K562 (cell line): ENCODE measurements at regions not wholly inside any gene's neighbourhood (a gene's known extent, or its start where the extent isn't known, plus 50 kb on each side); places are given as distances from the start of the nearest gene placed in this dataset.

Source experiments
- ATAC-seq: fragments of 200-7000 bp; cut with Tn5 transposase; 3 replicates; pipeline ENCODE4 v1.9.1; 2020; ENCODE audit warnings: moderate library complexity
- BruUV-seq: library from RNA; stranded (reverse); fragments of 400-500 nt; replicated peaks from 2 replicates; lab custom pipeline; 2021; lab: Mats Ljungman, UMichigan
- CTCF ChIA-PET: fragments of 300-600 bp; formaldehyde crosslinking; extraction: SDS; loops from one replicate; lab custom pipeline; 2021; ENCODE audit warnings: low intra/inter-chr PET ratio; lab: Yijun Ruan, JAX
- POLR2A ChIA-PET: fragments of 300-600, 350-650 bp; sonication (Branson Sonifier 250); formaldehyde crosslinking; extraction: SDS; loops from one replicate; lab custom pipeline; 2021; ENCODE audit warnings: antibody characterized with exemption, inconsistent platforms; lab: Yijun Ruan, JAX
- DNase-seq, 4 experiments: peaks; one replicate each; pipeline versions ENCODE4 v3.0.0 to v3.0.0-alpha.2; 2011 to 2018; ENCODE audit warnings: low spot score in 3 of 4, mixed read lengths in 3 of 4; ENCODE audit errors: extremely low read depth in 1 of 4
- FAIRE-seq: peaks from 2 replicates; lab custom pipeline; 2011; peaks lifted over from hg19 to GRCh38; lab: Jason Lieb, UNC
- H2AFZ ChIP-seq: 2 replicates; pipeline ENCODE4 v1.6.0; 2011; ENCODE audit warnings: low read depth, low read length, control low read depth, inconsistent platforms
- H3K27ac ChIP-seq: fragments of 200-600 bp; 3 replicates; pipeline ENCODE4 v1.8.0; 2011; ENCODE audit warnings: low read depth, mild to moderate bottlenecking, control low read depth, inconsistent platforms, low read length, moderate library complexity, mixed read lengths; ENCODE audit errors: extremely low read depth
- H3K27me3 ChIP-seq, 2 experiments: fragments of 300-600 bp in 1 of 2; 2 replicates in 1 of 2; 3 replicates in 1 of 2; pipeline versions ENCODE4 v1.6.0 to v1.8.0; 2011; ENCODE audit warnings: inconsistent platforms in 2 of 2, low read length in 2 of 2, mild to moderate bottlenecking in 1 of 2, mixed read lengths in 1 of 2, moderate library complexity in 1 of 2; ENCODE audit not compliant: control insufficient read depth in 2 of 2, insufficient read depth in 2 of 2
- H3K36me3 ChIP-seq: fragments of 300-600 bp; 3 replicates; pipeline ENCODE4 v1.8.0; 2011; ENCODE audit warnings: mild to moderate bottlenecking, low read length, inconsistent platforms; ENCODE audit not compliant: control insufficient read depth, insufficient read depth
- H3K4me1 ChIP-seq, 2 experiments: fragments of 200-600 bp in 1 of 2; replicated peaks in 1 of 2; 2 replicates in 1 of 2; 3 replicates in 1 of 2; pipeline versions ENCODE4 v1.5.1 to v1.8.0; 2011; ENCODE audit warnings: inconsistent platforms in 2 of 2, low read length in 2 of 2, mild to moderate bottlenecking in 1 of 2, mixed read lengths in 1 of 2, moderate library complexity in 1 of 2; ENCODE audit not compliant: control insufficient read depth in 2 of 2, insufficient read depth in 2 of 2
- H3K4me2 ChIP-seq: 2 replicates; pipeline ENCODE4 v1.6.1; 2011; ENCODE audit warnings: low read length, control low read depth, inconsistent platforms, mixed read lengths; ENCODE audit not compliant: insufficient read depth
- H3K4me3 ChIP-seq: fragments of 200-600 bp; sonication (generic), shearing (Covaris generic); 2 replicates; pipeline ENCODE4 v1.5.1; 2016; ENCODE audit warnings: control low read depth, inconsistent platforms
- H3K79me2 ChIP-seq: fragments of 200-600 bp; 3 replicates; pipeline ENCODE4 v1.8.0; 2011; ENCODE audit warnings: low read length, inconsistent platforms; ENCODE audit not compliant: control insufficient read depth, insufficient read depth
- H3K9ac ChIP-seq, 2 experiments: 2 replicates each; pipeline versions ENCODE4 v1.6.0 to v1.6.1; 2011; ENCODE audit warnings: low read depth in 2 of 2, low read length in 2 of 2, control low read depth in 1 of 2, inconsistent platforms in 1 of 2, mild to moderate bottlenecking in 1 of 2, mixed read lengths in 1 of 2; ENCODE audit not compliant: insufficient read depth in 1 of 2
- H3K9me1 ChIP-seq: one replicate; pipeline ENCODE4 v1.6.0; 2011; ENCODE audit warnings: inconsistent platforms, mild to moderate bottlenecking, low read length, moderate library complexity; ENCODE audit not compliant: control insufficient read depth, insufficient read depth
- H3K9me3 ChIP-seq: replicated peaks from 2 replicates; pipeline ENCODE4 v1.5.1; 2011; ENCODE audit warnings: low read depth, low read length, inconsistent platforms; ENCODE audit not compliant: control insufficient read depth, insufficient read depth
- H4K20me1 ChIP-seq: replicated peaks from 2 replicates; pipeline ENCODE4 v1.6.1; 2011; ENCODE audit warnings: low read length, inconsistent platforms, mixed read lengths; ENCODE audit not compliant: control insufficient read depth, insufficient read depth
- CC2D1A ChIP-seq: fragments of 450-650 bp; IDR thresholded peaks from 2 replicates; pipeline ENCODE4 v1.6.1; 2017; ENCODE audit warnings: mild to moderate bottlenecking
- CCAR2 ChIP-seq: fragments of 200-400 bp; formaldehyde crosslinking; IDR thresholded peaks from 2 replicates; pipeline ENCODE4 v1.6.1; 2017; ENCODE audit warnings: mild to moderate bottlenecking, low read depth, low read length
- FOXA3 ChIP-seq, 2 experiments: fragments of 450-650 bp in 1 of 2; sonication (generic) in 1 of 2; formaldehyde crosslinking; IDR thresholded peaks in 1 of 2; conservative IDR thresholded peaks in 1 of 2; 2 replicates each; pipeline versions ENCODE4 v1.4.0 to v1.8.0; 2020 to 2022; ENCODE audit warnings: mild to moderate bottlenecking in 2 of 2, missing genetic modification reagents in 1 of 2
- FUS ChIP-seq: fragments of 200-400 bp; formaldehyde crosslinking; optimal IDR thresholded peaks from 2 replicates; pipeline ENCODE3; 2017; ENCODE audit warnings: low read depth, low read length
- ILF3 ChIP-seq: fragments of 450-650 bp; IDR thresholded peaks from 2 replicates; pipeline ENCODE4 v1.6.1; 2018; ENCODE audit warnings: antibody characterized with exemption, mild to moderate bottlenecking, moderate library complexity, borderline replicate concordance
- L3MBTL2 ChIP-seq: fragments of 450-650 bp; IDR thresholded peaks from 2 replicates; pipeline ENCODE4 v1.6.1; 2016; ENCODE audit warnings: mild to moderate bottlenecking, moderate library complexity
- POLR2AphosphoS5 ChIP-seq: IDR thresholded peaks from 2 replicates; pipeline ENCODE4 v1.6.1; 2011; ENCODE audit warnings: mild to moderate bottlenecking, low read depth, low read length, moderate library complexity; ENCODE audit not compliant: control insufficient read depth, insufficient read depth
- PURB ChIP-seq: sonication (generic); formaldehyde crosslinking; IDR thresholded peaks from 2 replicates; pipeline ENCODE4 v1.9.0; 2021; ENCODE audit warnings: low read depth, mild to moderate bottlenecking, missing genetic modification reagents
- SFPQ ChIP-seq: fragments of 200-400 bp; formaldehyde crosslinking; IDR thresholded peaks from 2 replicates; pipeline ENCODE4 v1.6.1; 2017; ENCODE audit warnings: mild to moderate bottlenecking, low read depth, low read length, moderate library complexity
- TSC22D4 ChIP-seq: fragments of 450-650 bp; IDR thresholded peaks from 2 replicates; pipeline ENCODE4 v1.6.1; 2016; ENCODE audit warnings: missing genetic modification characterization, missing biosample characterization, control low read depth
- ZBTB7A ChIP-seq: IDR thresholded peaks from 2 replicates; pipeline ENCODE4 v1.6.1; 2011; ENCODE audit warnings: low read depth, mild to moderate bottlenecking, low read length, moderate library complexity, borderline replicate concordance; ENCODE audit not compliant: control insufficient read depth
- ZNF311 ChIP-seq: fragments of 250-450 bp; sonication (Bioruptor Pico); IDR thresholded peaks from 2 replicates; pipeline ENCODE4 v1.4.0; 2020; ENCODE audit warnings: mild to moderate bottlenecking, moderate library complexity
- ZNF695 ChIP-seq: fragments of 450-650 bp; formaldehyde crosslinking; IDR thresholded peaks from 2 replicates; pipeline ENCODE4 v1.4.0; 2020; ENCODE audit warnings: mild to moderate bottlenecking, moderate library complexity
- ZNF76 ChIP-seq: fragments of 250-450 bp; sonication (Bioruptor Pico); IDR thresholded peaks from 2 replicates; pipeline ENCODE4 v1.4.0; 2020; ENCODE audit warnings: mild to moderate bottlenecking, moderate library complexity, borderline replicate concordance
- WGBS: fragments of 100-300 bp; shearing (Covaris generic); methylation state at CpG from one replicate; pipeline ENCODE4 v1.1.6; 2016; ENCODE audit warnings: low coverage, mixed read lengths; ENCODE audit not compliant: insufficient coverage; ENCODE audit errors: missing lambda C conversion rate; 5-methylcytosine and 5-hydroxymethylcytosine counted together
- in situ Hi-C: fragments of 300-500 bp; cut with MboI; formaldehyde crosslinking; loops from 4 replicates; pipeline ENCODE4 v1.15.0; 2018; ENCODE audit warnings: inconsistent platforms, mixed read lengths
- intact Hi-C: fragments of 100-400 bp; cut with micrococcal nuclease; formaldehyde crosslinking; loops from 2 replicates; pipeline ENCODE4 v1.14.2; 2022
- TF ChIP-seq, protein P1 (sequence below): fragments of 250-450 bp; sonication (Bioruptor Pico); IDR thresholded peaks from 2 replicates; pipeline ENCODE4 v1.4.0; 2020

GRCh38 chr4:149279331-149279730 is 536.3 kb downstream of the IQCM start (continued):
- TF ChIP-seq, protein P1, sequence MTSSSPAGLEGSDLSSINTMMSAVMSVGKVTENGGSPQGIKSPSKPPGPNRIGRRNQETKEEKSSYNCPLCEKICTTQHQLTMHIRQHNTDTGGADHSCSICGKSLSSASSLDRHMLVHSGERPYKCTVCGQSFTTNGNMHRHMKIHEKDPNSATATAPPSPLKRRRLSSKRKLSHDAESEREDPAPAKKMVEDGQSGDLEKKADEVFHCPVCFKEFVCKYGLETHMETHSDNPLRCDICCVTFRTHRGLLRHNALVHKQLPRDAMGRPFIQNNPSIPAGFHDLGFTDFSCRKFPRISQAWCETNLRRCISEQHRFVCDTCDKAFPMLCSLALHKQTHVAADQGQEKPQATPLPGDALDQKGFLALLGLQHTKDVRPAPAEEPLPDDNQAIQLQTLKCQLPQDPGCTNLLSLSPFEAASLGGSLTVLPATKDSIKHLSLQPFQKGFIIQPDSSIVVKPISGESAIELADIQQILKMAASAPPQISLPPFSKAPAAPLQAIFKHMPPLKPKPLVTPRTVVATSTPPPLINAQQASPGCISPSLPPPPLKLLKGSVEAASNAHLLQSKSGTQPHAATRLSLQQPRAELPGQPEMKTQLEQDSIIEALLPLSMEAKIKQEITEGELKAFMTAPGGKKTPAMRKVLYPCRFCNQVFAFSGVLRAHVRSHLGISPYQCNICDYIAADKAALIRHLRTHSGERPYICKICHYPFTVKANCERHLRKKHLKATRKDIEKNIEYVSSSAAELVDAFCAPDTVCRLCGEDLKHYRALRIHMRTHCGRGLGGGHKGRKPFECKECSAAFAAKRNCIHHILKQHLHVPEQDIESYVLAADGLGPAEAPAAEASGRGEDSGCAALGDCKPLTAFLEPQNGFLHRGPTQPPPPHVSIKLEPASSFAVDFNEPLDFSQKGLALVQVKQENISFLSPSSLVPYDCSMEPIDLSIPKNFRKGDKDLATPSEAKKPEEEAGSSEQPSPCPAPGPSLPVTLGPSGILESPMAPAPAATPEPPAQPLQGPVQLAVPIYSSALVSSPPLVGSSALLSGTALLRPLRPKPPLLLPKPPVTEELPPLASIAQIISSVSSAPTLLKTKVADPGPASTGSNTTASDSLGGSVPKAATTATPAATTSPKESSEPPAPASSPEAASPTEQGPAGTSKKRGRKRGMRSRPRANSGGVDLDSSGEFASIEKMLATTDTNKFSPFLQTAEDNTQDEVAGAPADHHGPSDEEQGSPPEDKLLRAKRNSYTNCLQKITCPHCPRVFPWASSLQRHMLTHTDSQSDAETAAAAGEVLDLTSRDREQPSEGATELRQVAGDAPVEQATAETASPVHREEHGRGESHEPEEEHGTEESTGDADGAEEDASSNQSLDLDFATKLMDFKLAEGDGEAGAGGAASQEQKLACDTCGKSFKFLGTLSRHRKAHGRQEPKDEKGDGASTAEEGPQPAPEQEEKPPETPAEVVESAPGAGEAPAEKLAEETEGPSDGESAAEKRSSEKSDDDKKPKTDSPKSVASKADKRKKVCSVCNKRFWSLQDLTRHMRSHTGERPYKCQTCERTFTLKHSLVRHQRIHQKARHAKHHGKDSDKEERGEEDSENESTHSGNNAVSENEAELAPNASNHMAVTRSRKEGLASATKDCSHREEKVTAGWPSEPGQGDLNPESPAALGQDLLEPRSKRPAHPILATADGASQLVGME (CRISPR knock-in tag), result no peak
- TF ChIP-seq TSC22D4 (tag), result no peak
- no peak for TF ChIP-seq ILF3

GRCh38 chr4:149277705-149278104 is 537.9 kb downstream of the IQCM start:
- BruUV-seq, result no TSS peak
- H3K36me3 ChIP-seq, result no peaks in the 10 kb centered on the region
- no peaks in the 10 kb centered on the region for H3K79me2 ChIP-seq
- no peak overlapping the region for H3K4me2 ChIP-seq
- 0% methylated on average over 2 of the region's 2 CpGs for WGBS
- DNase-seq (no peak), FAIRE-seq (no peak), ATAC-seq (no peak)
- in situ Hi-C loops (no loop called here), intact Hi-C loops (no loop called here)
- CTCF ChIA-PET, result no interaction called here
- no peaks in the 10 kb centered on the region for H3K27me3 ChIP-seq
- POLR2A ChIA-PET, result no interaction called here
- no peak overlapping the region for H2AFZ ChIP-seq
- H3K9me1 ChIP-seq, result no peaks in the 10 kb centered on the region
- no peak overlapping the region for H3K27ac ChIP-seq
- H3K4me3 ChIP-seq, result no peak overlapping the region
- no peaks in the 10 kb centered on the region for H4K20me1 ChIP-seq
- H3K9me3 ChIP-seq, result no peaks in the 10 kb centered on the region
- no peak overlapping the region for H3K9ac ChIP-seq
- H3K4me1 ChIP-seq, result no peaks in the 10 kb centered on the region
- TF ChIP-seq ZNF311 (no peak), CC2D1A (no peak), L3MBTL2 (no peak), POLR2AphosphoS5 (no peak), PURB (CRISPR knock-in tag) (no peak), ZBTB7A (no peak), ZNF76 (CRISPR knock-in tag) (no peak), CCAR2 (no peak), ZNF695 (no peak), SFPQ (no peak), FUS (no peak), FOXA3 (CRISPR knock-in tag; conservative IDR thresholded peaks at IDR 0.05 in 1 of 2, IDR thresholded peaks at IDR 0.05 in 1 of 2) (no peak)
